ENCODE measurements at regions not wholly inside any gene's neighbourhood (a gene's known extent, or its start where the extent isn't known, plus 50 kb on each side); places are given as distances from the start of the nearest gene placed in this dataset.
"Not testable (repeated sequence)": the region's sequence is repeated elsewhere in the genome, so short reads cannot be mapped to it uniquely, and the experiment has no call there.

DNA sequence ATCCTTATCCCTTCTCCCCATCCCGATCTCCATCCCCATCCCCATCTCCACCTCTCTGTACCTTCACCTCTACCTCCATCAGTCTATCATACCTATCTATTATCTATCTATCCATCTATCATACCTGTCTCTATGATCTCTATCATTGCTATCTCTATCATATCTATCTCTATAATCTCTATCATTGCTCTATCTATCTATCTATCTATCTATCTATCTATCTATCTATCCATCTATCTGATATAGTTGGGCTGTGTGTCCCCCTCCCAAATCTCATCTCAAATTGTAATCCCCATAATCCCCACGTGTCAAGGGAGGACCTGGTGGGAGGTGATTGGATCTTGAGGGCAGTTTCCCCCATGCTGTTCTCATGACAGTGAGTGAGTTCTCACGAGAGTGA lies 97.9 kb upstream of the PAXBP1 start (continued):
- TF ChIP-seq HNF4G (IDR thresholded peaks at IDR 0.05) (no peak), FOXA2 (IDR thresholded peaks at IDR 0.05) (no peak)

DNA sequence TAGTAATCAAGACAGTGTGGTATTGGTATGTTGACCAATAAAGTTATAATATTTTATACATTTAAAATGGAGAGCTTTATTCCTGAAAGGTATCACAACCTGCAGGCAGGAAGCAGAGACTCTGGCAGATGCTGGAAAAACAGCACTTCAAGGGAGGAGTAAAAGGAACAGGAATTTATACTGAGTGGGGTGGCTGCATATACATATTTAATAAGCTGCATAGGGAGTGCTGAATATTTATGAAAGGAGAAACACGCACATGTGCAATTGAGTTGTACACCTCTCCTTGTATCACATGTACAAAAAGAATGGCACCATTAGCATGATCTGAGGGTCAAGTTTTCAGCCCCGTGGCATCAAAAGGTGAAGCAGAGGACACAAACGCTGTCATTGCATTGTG lies 104.9 kb upstream of the PAXBP1 start:
- no peaks in the 10 kb centered on the region for H3K9me3 ChIP-seq (ENCODE audit: control insufficient read depth in 4 of 4, low read length in 3 of 4)
- TF ChIP-seq, protein P1, sequence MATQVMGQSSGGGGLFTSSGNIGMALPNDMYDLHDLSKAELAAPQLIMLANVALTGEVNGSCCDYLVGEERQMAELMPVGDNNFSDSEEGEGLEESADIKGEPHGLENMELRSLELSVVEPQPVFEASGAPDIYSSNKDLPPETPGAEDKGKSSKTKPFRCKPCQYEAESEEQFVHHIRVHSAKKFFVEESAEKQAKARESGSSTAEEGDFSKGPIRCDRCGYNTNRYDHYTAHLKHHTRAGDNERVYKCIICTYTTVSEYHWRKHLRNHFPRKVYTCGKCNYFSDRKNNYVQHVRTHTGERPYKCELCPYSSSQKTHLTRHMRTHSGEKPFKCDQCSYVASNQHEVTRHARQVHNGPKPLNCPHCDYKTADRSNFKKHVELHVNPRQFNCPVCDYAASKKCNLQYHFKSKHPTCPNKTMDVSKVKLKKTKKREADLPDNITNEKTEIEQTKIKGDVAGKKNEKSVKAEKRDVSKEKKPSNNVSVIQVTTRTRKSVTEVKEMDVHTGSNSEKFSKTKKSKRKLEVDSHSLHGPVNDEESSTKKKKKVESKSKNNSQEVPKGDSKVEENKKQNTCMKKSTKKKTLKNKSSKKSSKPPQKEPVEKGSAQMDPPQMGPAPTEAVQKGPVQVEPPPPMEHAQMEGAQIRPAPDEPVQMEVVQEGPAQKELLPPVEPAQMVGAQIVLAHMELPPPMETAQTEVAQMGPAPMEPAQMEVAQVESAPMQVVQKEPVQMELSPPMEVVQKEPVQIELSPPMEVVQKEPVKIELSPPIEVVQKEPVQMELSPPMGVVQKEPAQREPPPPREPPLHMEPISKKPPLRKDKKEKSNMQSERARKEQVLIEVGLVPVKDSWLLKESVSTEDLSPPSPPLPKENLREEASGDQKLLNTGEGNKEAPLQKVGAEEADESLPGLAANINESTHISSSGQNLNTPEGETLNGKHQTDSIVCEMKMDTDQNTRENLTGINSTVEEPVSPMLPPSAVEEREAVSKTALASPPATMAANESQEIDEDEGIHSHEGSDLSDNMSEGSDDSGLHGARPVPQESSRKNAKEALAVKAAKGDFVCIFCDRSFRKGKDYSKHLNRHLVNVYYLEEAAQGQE (IDR thresholded peaks at IDR 0.05), result no peak
- TF ChIP-seq FOXA1 (IDR thresholded peaks at IDR 0.05), result no peak
- no peak for TF ChIP-seq GABPA (IDR thresholded peaks at IDR 0.05 in 1 of 2, conservative IDR thresholded peaks at IDR 0.05 in 1 of 2)
- no peak for TF ChIP-seq FOXA2 (IDR thresholded peaks at IDR 0.05)
- TF ChIP-seq, protein P2, sequence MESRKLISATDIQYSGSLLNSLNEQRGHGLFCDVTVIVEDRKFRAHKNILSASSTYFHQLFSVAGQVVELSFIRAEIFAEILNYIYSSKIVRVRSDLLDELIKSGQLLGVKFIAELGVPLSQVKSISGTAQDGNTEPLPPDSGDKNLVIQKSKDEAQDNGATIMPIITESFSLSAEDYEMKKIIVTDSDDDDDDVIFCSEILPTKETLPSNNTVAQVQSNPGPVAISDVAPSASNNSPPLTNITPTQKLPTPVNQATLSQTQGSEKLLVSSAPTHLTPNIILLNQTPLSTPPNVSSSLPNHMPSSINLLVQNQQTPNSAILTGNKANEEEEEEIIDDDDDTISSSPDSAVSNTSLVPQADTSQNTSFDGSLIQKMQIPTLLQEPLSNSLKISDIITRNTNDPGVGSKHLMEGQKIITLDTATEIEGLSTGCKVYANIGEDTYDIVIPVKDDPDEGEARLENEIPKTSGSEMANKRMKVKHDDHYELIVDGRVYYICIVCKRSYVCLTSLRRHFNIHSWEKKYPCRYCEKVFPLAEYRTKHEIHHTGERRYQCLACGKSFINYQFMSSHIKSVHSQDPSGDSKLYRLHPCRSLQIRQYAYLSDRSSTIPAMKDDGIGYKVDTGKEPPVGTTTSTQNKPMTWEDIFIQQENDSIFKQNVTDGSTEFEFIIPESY (IDR thresholded peaks at IDR 0.05), result no peak
- TF ChIP-seq TAF1 (conservative IDR thresholded peaks at IDR 0.05), result no peak
- TF ChIP-seq EGR1 (IDR thresholded peaks at IDR 0.05; ENCODE audit: low read depth in 2 of 2), result no peak
- TF ChIP-seq JUND (IDR thresholded peaks at IDR 0.05), result no peak
- no peak overlapping the region for H3K4me3 ChIP-seq (ENCODE audit: low read depth in 1 of 3, low read length in 3 of 3)
- H3K27ac ChIP-seq (ENCODE audit: low read depth in 1 of 2, low read length in 2 of 2), result no peak overlapping the region
- H3K4me1 ChIP-seq (ENCODE audit: control insufficient read depth in 4 of 4, insufficient read depth in 4 of 4, low read length in 3 of 4), result no peaks in the 10 kb centered on the region
- DNase-seq (ENCODE audit: low spot score), result no peak
- no peak overlapping the region for H3K9ac ChIP-seq (ENCODE audit: low read depth in 1 of 2, low read length in 2 of 2)
- H3K27me3 ChIP-seq (ENCODE audit: control insufficient read depth in 4 of 4, insufficient read depth in 4 of 4, low read length in 3 of 4), result no peaks in the 10 kb centered on the region
- WGBS, result 65% methylated on average over 3 of the region's 3 CpGs
- peaks cover 0 to 1% (median 0%) of the 10 kb centered on the region in 4 donors for H3K36me3 ChIP-seq (ENCODE audit: control insufficient read depth in 4 of 4, insufficient read depth in 3 of 4, low read depth in 1 of 4, low read length in 3 of 4)

DNA sequence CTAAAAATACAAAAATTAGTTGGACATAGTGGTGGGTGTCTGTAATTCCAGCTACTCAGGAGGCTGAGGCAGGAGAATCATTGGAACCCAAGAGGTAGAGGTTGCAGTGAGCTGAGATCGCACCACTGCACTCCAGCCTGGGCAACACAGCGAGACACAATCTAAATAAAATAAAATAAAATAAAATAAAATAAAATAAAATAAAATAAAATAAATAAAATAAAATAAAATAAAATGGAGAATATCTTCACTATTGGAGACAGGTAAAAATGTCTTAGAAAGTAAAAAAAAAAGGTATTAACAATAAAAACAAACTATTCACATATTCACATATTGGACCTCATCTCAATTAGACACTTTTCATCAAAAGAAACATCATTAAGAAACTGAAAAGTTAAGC lies 106.3 kb upstream of the PAXBP1 start:
- not testable (repeated sequence) for H3K9ac ChIP-seq (ENCODE audit: low read depth in 1 of 2, low read length in 2 of 2); DNase-seq (ENCODE audit: low spot score); H3K9me3 ChIP-seq (ENCODE audit: control insufficient read depth in 4 of 4, low read length in 3 of 4); H3K27me3 ChIP-seq (ENCODE audit: control insufficient read depth in 4 of 4, insufficient read depth in 4 of 4, low read length in 3 of 4); H3K4me3 ChIP-seq (ENCODE audit: low read depth in 1 of 3, low read length in 3 of 3); H3K36me3 ChIP-seq (ENCODE audit: control insufficient read depth in 4 of 4, insufficient read depth in 3 of 4, low read depth in 1 of 4, low read length in 3 of 4); H3K4me1 ChIP-seq (ENCODE audit: control insufficient read depth in 4 of 4, insufficient read depth in 4 of 4, low read length in 3 of 4); H3K27ac ChIP-seq (ENCODE audit: low read depth in 1 of 2, low read length in 2 of 2)
- WGBS, result 88% methylated on average over 2 of the region's 2 CpGs

DNA sequence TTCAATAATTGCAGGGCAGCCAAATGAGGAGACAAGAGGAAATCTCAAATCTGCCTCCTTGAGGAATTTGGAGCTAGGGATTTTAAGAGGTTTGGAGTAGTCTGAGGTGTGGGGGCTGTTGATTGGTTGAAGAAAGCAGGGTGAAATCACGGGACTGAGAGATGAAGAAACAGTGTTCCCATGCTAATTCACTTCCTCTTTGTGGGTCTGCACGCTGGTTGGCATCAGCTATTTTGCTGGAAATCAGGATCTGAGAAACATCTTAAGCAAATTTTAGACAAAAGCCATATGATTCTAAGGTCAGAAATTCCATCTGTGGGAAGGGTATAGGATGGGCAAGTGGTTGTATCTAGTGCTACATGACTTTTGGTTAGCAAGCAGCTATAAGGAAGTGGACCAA lies 107.1 kb upstream of the PAXBP1 start:
- H3K27me3 ChIP-seq (ENCODE audit: control insufficient read depth in 4 of 4, insufficient read depth in 4 of 4, low read length in 3 of 4), result no peaks in the 10 kb centered on the region
- H3K9ac ChIP-seq (ENCODE audit: low read depth in 1 of 2, low read length in 2 of 2), result no peak overlapping the region
- H3K9me3 ChIP-seq (ENCODE audit: control insufficient read depth in 4 of 4, low read length in 3 of 4), result no peaks in the 10 kb centered on the region
- TF ChIP-seq, protein P3, sequence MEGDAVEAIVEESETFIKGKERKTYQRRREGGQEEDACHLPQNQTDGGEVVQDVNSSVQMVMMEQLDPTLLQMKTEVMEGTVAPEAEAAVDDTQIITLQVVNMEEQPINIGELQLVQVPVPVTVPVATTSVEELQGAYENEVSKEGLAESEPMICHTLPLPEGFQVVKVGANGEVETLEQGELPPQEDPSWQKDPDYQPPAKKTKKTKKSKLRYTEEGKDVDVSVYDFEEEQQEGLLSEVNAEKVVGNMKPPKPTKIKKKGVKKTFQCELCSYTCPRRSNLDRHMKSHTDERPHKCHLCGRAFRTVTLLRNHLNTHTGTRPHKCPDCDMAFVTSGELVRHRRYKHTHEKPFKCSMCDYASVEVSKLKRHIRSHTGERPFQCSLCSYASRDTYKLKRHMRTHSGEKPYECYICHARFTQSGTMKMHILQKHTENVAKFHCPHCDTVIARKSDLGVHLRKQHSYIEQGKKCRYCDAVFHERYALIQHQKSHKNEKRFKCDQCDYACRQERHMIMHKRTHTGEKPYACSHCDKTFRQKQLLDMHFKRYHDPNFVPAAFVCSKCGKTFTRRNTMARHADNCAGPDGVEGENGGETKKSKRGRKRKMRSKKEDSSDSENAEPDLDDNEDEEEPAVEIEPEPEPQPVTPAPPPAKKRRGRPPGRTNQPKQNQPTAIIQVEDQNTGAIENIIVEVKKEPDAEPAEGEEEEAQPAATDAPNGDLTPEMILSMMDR (IDR thresholded peaks at IDR 0.05; ENCODE audit: low read depth, low read length, missing input control), result no peak
- no peak for TF ChIP-seq YY1 (IDR thresholded peaks at IDR 0.05)
- TF ChIP-seq, protein P2 (IDR thresholded peaks at IDR 0.05), result no peak
- TF ChIP-seq, protein P4, sequence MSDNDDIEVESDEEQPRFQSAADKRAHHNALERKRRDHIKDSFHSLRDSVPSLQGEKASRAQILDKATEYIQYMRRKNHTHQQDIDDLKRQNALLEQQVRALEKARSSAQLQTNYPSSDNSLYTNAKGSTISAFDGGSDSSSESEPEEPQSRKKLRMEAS (IDR thresholded peaks at IDR 0.05), result no peak
- TF ChIP-seq FOXA1 (IDR thresholded peaks at IDR 0.05), result no peak
- no peak for TF ChIP-seq NR2F2 (IDR thresholded peaks at IDR 0.05)
- TF ChIP-seq RXRA (IDR thresholded peaks at IDR 0.05), result no peak
- TF ChIP-seq HNF4A (conservative IDR thresholded peaks at IDR 0.05), result no peak
- TF ChIP-seq, protein P5, sequence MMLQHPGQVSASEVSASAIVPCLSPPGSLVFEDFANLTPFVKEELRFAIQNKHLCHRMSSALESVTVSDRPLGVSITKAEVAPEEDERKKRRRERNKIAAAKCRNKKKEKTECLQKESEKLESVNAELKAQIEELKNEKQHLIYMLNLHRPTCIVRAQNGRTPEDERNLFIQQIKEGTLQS (IDR thresholded peaks at IDR 0.05), result no peak

More for the DNA sequence above, 107.1 kb upstream of the PAXBP1 start:
- DNase-seq (ENCODE audit: low spot score), result no peak
- Histone ChIP-seq H3K4me1 (ENCODE audit: control insufficient read depth in 4 of 4, insufficient read depth in 4 of 4, low read length in 3 of 4) (no peaks in the 10 kb centered on the region), H3K27ac (ENCODE audit: low read depth in 1 of 2, low read length in 2 of 2) (no peak overlapping the region), H3K36me3 (ENCODE audit: control insufficient read depth in 4 of 4, insufficient read depth in 3 of 4, low read depth in 1 of 4, low read length in 3 of 4) (peaks cover 0 to 1% (median 0%) of the 10 kb centered on the region in 4 donors), H3K4me3 (ENCODE audit: low read depth in 1 of 3, low read length in 3 of 3) (no peak overlapping the region)
- 29% methylated on average over 2 of the region's 2 CpGs for WGBS
